Tibial nerve (tissue), 4 donors: ENCODE measurements at regions not wholly inside any gene's neighbourhood (a gene's known extent, or its start where the extent isn't known, plus 50 kb on each side); places are given as distances from the start of the nearest gene placed in this dataset.

Source experiments
- DNase-seq, 2 donors: peaks; one replicate each; pipeline ENCODE4 v3.0.0-alpha.2; 2019; ENCODE audit warnings: low spot score in 2 of 2
- H3K27ac ChIP-seq, 4 donors: fragments of 200-600 bp; sonication (generic) in 3 of 4; one replicate each; pipeline ENCODE4 v1.5.1; 2017 to 2019; ENCODE audit warnings: mild to moderate bottlenecking in 1 of 4
- H3K27me3 ChIP-seq, 2 donors: fragments of 200-600 bp; sonication (generic) in 1 of 2; one replicate each; pipeline versions ENCODE4 v1.5.1 to v1.6.0; 2017 to 2019
- H3K36me3 ChIP-seq, 3 donors: fragments of 200-600 bp; sonication (generic); one replicate each; pipeline ENCODE4 v1.5.1; 2018 to 2019
- H3K4me1 ChIP-seq, 4 donors: fragments of 200-600 bp; sonication (generic) in 3 of 4; one replicate each; pipeline ENCODE4 v1.5.1; 2017 to 2019
- H3K4me3 ChIP-seq, 4 donors: fragments of 200-600 bp; sonication (generic) in 3 of 4; one replicate each; pipeline ENCODE4 v1.5.1; 2017 to 2019; ENCODE audit warnings: mild to moderate bottlenecking in 1 of 4, moderate library complexity in 1 of 4
- H3K9me3 ChIP-seq, 4 donors: fragments of 200-600 bp; sonication (generic) in 3 of 4; one replicate each; pipeline ENCODE4 v1.5.1; 2017 to 2019
- EP300 ChIP-seq, 2 donors: sonication (generic); formaldehyde crosslinking; IDR thresholded peaks; one replicate each; pipeline ENCODE4 v1.6.1; 2017; ENCODE audit warnings: antibody characterized with exemption in 2 of 2, mild to moderate bottlenecking in 1 of 2
- POLR2A ChIP-seq, 2 donors: fragments of 450-650 bp; IDR thresholded peaks; one replicate each; pipeline ENCODE4 v1.6.1; 2017; ENCODE audit warnings: antibody characterized with exemption in 2 of 2, mild to moderate bottlenecking in 2 of 2, moderate library complexity in 2 of 2
- WGBS, 2 donors: methylation state at CpG; one replicate each; pipeline ENCODE4 v1.1.5; 2018; 5-methylcytosine and 5-hydroxymethylcytosine counted together
- TF ChIP-seq, protein P1 (sequence below), 5 experiments: fragments of 200-600 bp in 3 of 5; fragments of 450-650 bp in 2 of 5; sonication (generic) in 3 of 5; IDR thresholded peaks; one replicate each; pipeline ENCODE4 v1.5.1; 2016 to 2019; ENCODE audit warnings: antibody characterized with exemption in 5 of 5, mild to moderate bottlenecking in 3 of 5, moderate library complexity in 2 of 5

DNA sequence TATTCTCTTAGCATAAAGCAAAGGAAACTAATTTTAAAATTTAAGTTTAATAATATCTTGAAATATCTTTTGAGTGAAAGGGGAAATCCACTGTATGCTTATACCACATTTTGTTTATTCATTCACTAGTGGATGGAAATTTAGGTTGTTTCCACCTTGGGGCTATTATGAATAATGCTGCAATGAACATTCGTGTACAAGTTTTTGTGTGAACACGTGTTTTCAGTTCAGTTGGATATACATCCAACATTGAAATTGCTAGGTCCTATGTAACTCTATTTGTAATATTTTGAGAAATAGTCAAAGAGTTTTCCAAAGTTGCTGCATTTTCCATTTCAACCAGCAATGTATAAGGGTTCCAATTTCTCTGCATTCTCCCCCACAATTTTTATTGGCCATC, 83.7 kb upstream of the ETV6 start:
- TF ChIP-seq EP300 (IDR thresholded peaks at IDR 0.05) (no peak), POLR2A (IDR thresholded peaks at IDR 0.05) (no peak)
- TF ChIP-seq, protein P1, sequence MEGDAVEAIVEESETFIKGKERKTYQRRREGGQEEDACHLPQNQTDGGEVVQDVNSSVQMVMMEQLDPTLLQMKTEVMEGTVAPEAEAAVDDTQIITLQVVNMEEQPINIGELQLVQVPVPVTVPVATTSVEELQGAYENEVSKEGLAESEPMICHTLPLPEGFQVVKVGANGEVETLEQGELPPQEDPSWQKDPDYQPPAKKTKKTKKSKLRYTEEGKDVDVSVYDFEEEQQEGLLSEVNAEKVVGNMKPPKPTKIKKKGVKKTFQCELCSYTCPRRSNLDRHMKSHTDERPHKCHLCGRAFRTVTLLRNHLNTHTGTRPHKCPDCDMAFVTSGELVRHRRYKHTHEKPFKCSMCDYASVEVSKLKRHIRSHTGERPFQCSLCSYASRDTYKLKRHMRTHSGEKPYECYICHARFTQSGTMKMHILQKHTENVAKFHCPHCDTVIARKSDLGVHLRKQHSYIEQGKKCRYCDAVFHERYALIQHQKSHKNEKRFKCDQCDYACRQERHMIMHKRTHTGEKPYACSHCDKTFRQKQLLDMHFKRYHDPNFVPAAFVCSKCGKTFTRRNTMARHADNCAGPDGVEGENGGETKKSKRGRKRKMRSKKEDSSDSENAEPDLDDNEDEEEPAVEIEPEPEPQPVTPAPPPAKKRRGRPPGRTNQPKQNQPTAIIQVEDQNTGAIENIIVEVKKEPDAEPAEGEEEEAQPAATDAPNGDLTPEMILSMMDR (IDR thresholded peaks at IDR 0.05), result no peak
- 92 to 96% methylated on average over 2 of the region's 2 CpGs for WGBS, 2 donors

DNA sequence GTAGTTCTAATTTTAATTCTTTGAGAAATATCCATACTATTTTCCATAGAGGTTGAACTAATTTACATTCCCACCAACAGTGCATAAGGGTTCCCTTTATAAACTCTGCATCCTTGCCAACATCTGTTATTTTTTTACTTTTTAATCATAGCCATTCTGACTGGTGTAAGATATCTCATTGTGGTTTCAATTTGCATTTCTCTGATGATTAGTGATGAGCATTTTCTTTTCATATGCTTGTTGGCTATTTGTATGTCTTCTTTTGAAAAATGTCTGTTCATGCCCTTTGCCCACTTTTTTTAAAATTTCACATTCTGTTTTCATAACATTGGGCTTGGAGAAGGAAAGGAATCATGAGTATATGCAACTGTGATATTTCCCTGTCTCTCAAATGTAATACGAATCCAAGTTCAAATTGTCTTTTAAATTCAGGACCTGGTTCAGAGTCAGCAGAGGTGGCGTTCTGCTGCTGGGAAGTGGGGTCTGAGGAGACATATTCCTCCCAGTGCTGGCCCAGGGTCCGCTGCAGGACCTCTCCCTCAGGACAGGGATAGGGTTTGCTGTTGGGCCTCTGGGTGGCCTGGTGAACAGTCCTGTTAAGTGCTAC, 81.2 kb upstream of the ETV6 start:
- no peaks in the 10 kb centered on the region for H3K36me3 ChIP-seq
- TF ChIP-seq POLR2A (IDR thresholded peaks at IDR 0.05), result no peak
- TF ChIP-seq, protein P1 (IDR thresholded peaks at IDR 0.05), result no peak
- no peak for TF ChIP-seq EP300 (IDR thresholded peaks at IDR 0.05)
- H3K9me3 ChIP-seq, result no peaks in the 10 kb centered on the region

More for the DNA sequence above, 83.7 kb upstream of the ETV6 start:
- Histone ChIP-seq H3K36me3 (no peaks in the 10 kb centered on the region), H3K4me1 (no peaks in the 10 kb centered on the region), H3K9me3 (no peaks in the 10 kb centered on the region), H3K27me3 (no peaks in the 10 kb centered on the region), H3K27ac (no peak overlapping the region), H3K4me3 (no peak overlapping the region)
- DNase-seq, result no peak

DNA sequence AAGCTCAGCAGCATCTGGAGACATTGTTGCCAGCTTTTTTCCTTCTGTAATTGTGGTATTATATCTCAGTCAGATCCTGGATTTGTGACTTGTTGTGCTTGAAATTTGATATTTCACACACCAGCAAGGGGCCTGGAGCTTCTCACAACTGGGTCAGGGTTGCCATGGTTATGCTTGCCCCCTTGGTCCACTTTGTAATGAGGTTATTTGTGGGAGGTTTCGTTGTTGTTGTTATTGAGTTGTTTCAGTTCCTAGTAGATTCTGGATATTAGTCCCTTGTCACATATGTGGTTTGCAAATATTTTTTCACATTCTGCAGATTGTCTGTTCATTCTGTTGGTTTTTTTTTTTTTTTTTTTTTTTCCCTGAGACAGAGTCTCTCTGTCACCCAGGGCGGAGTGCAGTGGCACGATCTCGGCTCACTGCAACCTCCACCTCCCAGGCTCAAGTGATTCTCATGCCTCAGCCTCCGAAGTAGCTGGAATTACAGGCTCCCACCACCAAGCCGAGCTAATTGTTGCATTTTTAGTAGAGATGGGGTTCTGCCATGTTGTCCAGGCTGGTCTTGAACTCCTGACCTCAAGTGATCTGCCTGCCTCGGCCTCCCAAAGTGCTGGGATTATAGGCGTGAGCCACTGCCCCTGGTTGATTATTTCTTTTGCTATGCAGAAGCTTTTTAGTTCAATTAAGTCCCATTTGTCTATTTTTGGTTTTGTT, 80.6 kb upstream of the ETV6 start:
- no peak overlapping the region for H3K27ac ChIP-seq
- no peak for TF ChIP-seq POLR2A (IDR thresholded peaks at IDR 0.05)
- TF ChIP-seq EP300 (IDR thresholded peaks at IDR 0.05), result no peak
- TF ChIP-seq, protein P1 (IDR thresholded peaks at IDR 0.05), result no peak
- no peaks in the 10 kb centered on the region for H3K27me3 ChIP-seq
- 68 to 73% methylated on average over 8 of the region's 8 CpGs for WGBS, 2 donors
- H3K4me3 ChIP-seq, result no peak overlapping the region
- H3K36me3 ChIP-seq, result no peaks in the 10 kb centered on the region
- H3K4me1 ChIP-seq, result no peaks in the 10 kb centered on the region
- no peak for DNase-seq
- no peaks in the 10 kb centered on the region for H3K9me3 ChIP-seq

More for the DNA sequence above, 81.2 kb upstream of the ETV6 start:
- no peak overlapping the region for H3K4me3 ChIP-seq
- H3K27ac ChIP-seq, result no peak overlapping the region
- H3K4me1 ChIP-seq, result no peaks in the 10 kb centered on the region
- no peaks in the 10 kb centered on the region for H3K27me3 ChIP-seq
- DNase-seq, result no peak
- WGBS, 2 donors, result 82 to 90% methylated on average over 3 of the region's 3 CpGs

DNA sequence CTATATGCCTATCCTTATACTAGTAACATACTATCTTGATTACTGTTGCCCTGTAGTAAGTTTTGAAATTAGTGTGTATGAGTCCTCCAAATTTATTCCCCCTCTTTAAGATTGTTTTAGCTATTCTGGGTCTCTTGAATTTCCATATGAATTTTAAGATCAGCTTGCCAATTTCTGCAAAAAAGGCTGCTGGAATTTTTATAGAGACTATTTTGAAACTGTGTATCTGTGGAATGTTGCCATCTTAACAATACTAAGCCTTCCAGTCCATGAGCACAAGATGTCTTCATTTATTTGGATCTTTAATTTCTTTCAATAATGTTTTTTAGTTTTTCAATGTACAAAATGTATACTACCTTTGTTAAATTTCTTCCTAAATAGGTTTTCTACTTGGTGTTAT, 79.8 kb upstream of the ETV6 start:
- Histone ChIP-seq H3K4me3 (no peak overlapping the region), H3K4me1 (no peaks in the 10 kb centered on the region), H3K27me3 (no peaks in the 10 kb centered on the region), H3K9me3 (no peaks in the 10 kb centered on the region), H3K27ac (no peak overlapping the region), H3K36me3 (no peaks in the 10 kb centered on the region)
- TF ChIP-seq POLR2A (IDR thresholded peaks at IDR 0.05), result no peak
- DNase-seq, result no peak

DNA sequence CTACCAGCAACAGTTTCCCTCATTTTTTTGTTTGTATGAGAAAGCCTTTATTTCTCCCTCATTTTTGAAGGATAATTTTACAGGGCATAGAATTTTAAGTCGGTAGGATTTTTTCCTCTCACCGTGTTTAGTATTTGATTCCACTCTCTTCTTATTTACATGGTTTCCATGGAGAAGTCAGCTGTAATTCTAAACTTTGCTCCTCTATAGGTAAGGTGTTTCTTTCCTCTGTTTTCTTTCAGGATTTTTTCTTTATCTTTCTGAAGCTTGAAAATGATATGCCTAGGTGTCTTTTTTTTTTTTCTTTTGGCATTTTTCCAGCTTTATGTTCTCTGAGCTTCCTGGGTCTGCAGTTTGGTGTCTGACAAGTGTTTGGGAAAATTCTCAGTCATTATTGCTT, 75.6 kb upstream of the ETV6 start:
- no peak for DNase-seq
- WGBS, 2 donors, result 92 to 97% methylated on average over 2 of the region's 2 CpGs
- TF ChIP-seq POLR2A (IDR thresholded peaks at IDR 0.05), result no peak
- TF ChIP-seq EP300 (IDR thresholded peaks at IDR 0.05), result no peak
- TF ChIP-seq, protein P1 (IDR thresholded peaks at IDR 0.05), result no peak
- Histone ChIP-seq H3K27ac (no peak overlapping the region), H3K36me3 (no peaks in the 10 kb centered on the region), H3K4me1 (no peaks in the 10 kb centered on the region), H3K9me3 (no peaks in the 10 kb centered on the region), H3K27me3 (no peaks in the 10 kb centered on the region), H3K4me3 (no peak overlapping the region)
